GM23338 (cell line): ENCODE measurements at regions not wholly inside any gene's neighbourhood (a gene's known extent, or its start where the extent isn't known, plus 50 kb on each side); places are given as distances from the start of the nearest gene placed in this dataset.

ENCODE experiments used
- ATAC-seq: fragments of 200-7000 bp; cut with Tn5 transposase; 3 replicates; pipeline ENCODE4 v1.9.1; 2020
- DNase-seq: peaks from one replicate; pipeline ENCODE4 v3.0.0-alpha.2; 2015; ENCODE audit warnings: low spot score
- H2AFZ ChIP-seq: fragments of 200-600 bp; sonication (generic); 2 replicates; pipeline ENCODE4 v1.8.0; 2016; ENCODE audit warnings: antibody characterized with exemption, mild to moderate bottlenecking, moderate library complexity
- H3F3A ChIP-seq: fragments of 200-600 bp; sonication (generic); replicated peaks from 2 replicates; pipeline ENCODE4 v1.8.0; 2017; ENCODE audit warnings: antibody characterized with exemption, mixed run types, low read depth
- H3K27ac ChIP-seq: fragments of 200-600 bp; sonication (generic); 2 replicates; pipeline ENCODE4 v1.6.1; 2016; ENCODE audit warnings: low read depth
- H3K27me3 ChIP-seq: fragments of 200-600 bp; sonication (generic); 2 replicates; pipeline ENCODE4 v1.8.0; 2016; ENCODE audit warnings: mild to moderate bottlenecking, mixed run types, moderate library complexity; ENCODE audit not compliant: insufficient read depth
- H3K36me3 ChIP-seq: fragments of 200-600 bp; sonication (generic); 2 replicates; pipeline ENCODE4 v1.8.0; 2016; ENCODE audit warnings: mild to moderate bottlenecking; ENCODE audit not compliant: insufficient read depth
- H3K4me1 ChIP-seq: fragments of 200-600 bp; sonication (generic); 2 replicates; pipeline ENCODE4 v1.8.0; 2016; ENCODE audit warnings: mild to moderate bottlenecking, moderate library complexity; ENCODE audit not compliant: insufficient read depth
- H3K4me2 ChIP-seq: fragments of 200-600 bp; sonication (generic); 2 replicates; pipeline ENCODE4 v1.7.1; 2017; ENCODE audit warnings: mixed run types
- H3K4me3 ChIP-seq: fragments of 200-600 bp; sonication (generic); 2 replicates; pipeline ENCODE4 v1.6.1; 2016; ENCODE audit warnings: mixed run types
- H3K79me2 ChIP-seq: fragments of 200-600 bp; sonication (generic); replicated peaks from 2 replicates; pipeline ENCODE4 v1.8.0; 2017; ENCODE audit warnings: mild to moderate bottlenecking; ENCODE audit not compliant: insufficient read depth
- H3K9me2 ChIP-seq: fragments of 200-600 bp; sonication (generic); 2 replicates; pipeline ENCODE4 v1.8.0; 2017; ENCODE audit not compliant: insufficient read depth
- H4K20me1 ChIP-seq: fragments of 200-600 bp; sonication (generic); replicated peaks from 2 replicates; pipeline ENCODE4 v1.8.0; 2017; ENCODE audit warnings: mild to moderate bottlenecking; ENCODE audit not compliant: insufficient read depth
- H3K27ac Mint-ChIP-seq: 2 replicates; pipeline ENCODE4 v1.8.0; 2020; ENCODE audit warnings: inconsistent platforms, mild to moderate bottlenecking, moderate library complexity, mixed read lengths
- H3K27me3 Mint-ChIP-seq: 3 replicates; pipeline ENCODE4 v1.8.0; 2022; ENCODE audit warnings: low read depth, mild to moderate bottlenecking, moderate library complexity, mixed read lengths, inconsistent platforms; ENCODE audit not compliant: insufficient read depth, poor library complexity
- H3K36me3 Mint-ChIP-seq: 3 replicates; pipeline ENCODE4 v1.8.0; 2021; ENCODE audit warnings: low read depth, mild to moderate bottlenecking, inconsistent platforms, moderate library complexity, mixed read lengths
- H3K4me1 Mint-ChIP-seq: 3 replicates; pipeline ENCODE4 v1.8.0; 2020; ENCODE audit warnings: mild to moderate bottlenecking, inconsistent platforms, mixed read lengths
- H3K4me3 Mint-ChIP-seq: 3 replicates; pipeline ENCODE4 v1.8.0; 2021; ENCODE audit warnings: moderate library complexity, mild to moderate bottlenecking, inconsistent platforms, mixed read lengths
- H3K9me3 Mint-ChIP-seq: 3 replicates; pipeline ENCODE4 v1.8.0; 2020; ENCODE audit warnings: moderate library complexity, mild to moderate bottlenecking, inconsistent platforms, mixed read lengths
- CREB1 ChIP-seq: fragments of 250-450 bp; sonication (Bioruptor Pico); IDR thresholded peaks from 2 replicates; pipeline ENCODE4 v1.5.0; 2020; ENCODE audit warnings: low read depth, mild to moderate bottlenecking, moderate library complexity
- EZH2phosphoT487 ChIP-seq: fragments of 200-600 bp; sonication (generic); IDR thresholded peaks from one replicate; pipeline ENCODE4 v1.8.1; 2018; ENCODE audit warnings: antibody characterized with exemption; ENCODE audit not compliant: unreplicated experiment
- NANOG ChIP-seq: IDR thresholded peaks from 2 replicates; pipeline ENCODE4 v1.6.1; 2016; ENCODE audit warnings: antibody characterized with exemption, borderline replicate concordance
- POLR2AphosphoS5 ChIP-seq: IDR thresholded peaks from 2 replicates; pipeline ENCODE4 v1.6.1; 2016; ENCODE audit warnings: antibody characterized with exemption, low read depth
- STAT1 ChIP-seq: IDR thresholded peaks from one replicate; pipeline ENCODE4 v1.6.1; 2016; ENCODE audit warnings: antibody characterized with exemption; ENCODE audit not compliant: unreplicated experiment
- ZNF114 ChIP-seq: fragments of 250-450 bp; sonication (Bioruptor Pico); IDR thresholded peaks from 2 replicates; pipeline ENCODE4 v1.5.0; 2020; ENCODE audit warnings: mild to moderate bottlenecking, moderate library complexity
- ZNF331 ChIP-seq: fragments of 250-450 bp; sonication (Bioruptor Pico); IDR thresholded peaks from 2 replicates; pipeline ENCODE4 v1.5.0; 2020; ENCODE audit warnings: low read depth, mild to moderate bottlenecking, moderate library complexity
- TF ChIP-seq, protein P1 (sequence below): fragments of 250-450 bp; sonication (Bioruptor Pico); IDR thresholded peaks from 2 replicates; pipeline ENCODE4 v1.5.0; 2020; ENCODE audit warnings: mild to moderate bottlenecking, moderate library complexity
- TF ChIP-seq, protein P2 (sequence below): IDR thresholded peaks from one replicate; pipeline ENCODE4 v1.6.1; 2018; ENCODE audit warnings: antibody characterized with exemption; ENCODE audit not compliant: unreplicated experiment

DNA sequence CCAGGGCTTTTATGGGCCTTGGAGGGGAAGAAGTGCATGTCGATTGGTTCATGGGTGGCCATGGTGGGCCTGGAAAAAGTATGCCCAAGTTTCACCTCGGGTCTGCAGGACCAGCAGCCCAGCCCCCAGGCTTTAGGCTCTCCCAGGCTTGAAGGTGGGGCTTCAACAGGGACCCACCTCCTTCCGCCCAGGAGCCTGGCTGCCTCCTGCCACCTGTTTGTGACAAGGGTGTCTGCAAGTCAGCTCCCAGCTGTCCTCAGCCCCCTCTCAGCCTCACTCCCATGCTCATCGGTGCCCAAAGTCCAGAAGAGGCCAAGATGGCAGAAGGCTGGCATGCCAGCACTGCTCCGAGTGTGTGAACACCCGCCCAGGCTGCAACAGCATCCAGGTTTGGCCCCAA, 1063.2 kb upstream of the ACO1 start (continued):
- TF ChIP-seq, protein P1, sequence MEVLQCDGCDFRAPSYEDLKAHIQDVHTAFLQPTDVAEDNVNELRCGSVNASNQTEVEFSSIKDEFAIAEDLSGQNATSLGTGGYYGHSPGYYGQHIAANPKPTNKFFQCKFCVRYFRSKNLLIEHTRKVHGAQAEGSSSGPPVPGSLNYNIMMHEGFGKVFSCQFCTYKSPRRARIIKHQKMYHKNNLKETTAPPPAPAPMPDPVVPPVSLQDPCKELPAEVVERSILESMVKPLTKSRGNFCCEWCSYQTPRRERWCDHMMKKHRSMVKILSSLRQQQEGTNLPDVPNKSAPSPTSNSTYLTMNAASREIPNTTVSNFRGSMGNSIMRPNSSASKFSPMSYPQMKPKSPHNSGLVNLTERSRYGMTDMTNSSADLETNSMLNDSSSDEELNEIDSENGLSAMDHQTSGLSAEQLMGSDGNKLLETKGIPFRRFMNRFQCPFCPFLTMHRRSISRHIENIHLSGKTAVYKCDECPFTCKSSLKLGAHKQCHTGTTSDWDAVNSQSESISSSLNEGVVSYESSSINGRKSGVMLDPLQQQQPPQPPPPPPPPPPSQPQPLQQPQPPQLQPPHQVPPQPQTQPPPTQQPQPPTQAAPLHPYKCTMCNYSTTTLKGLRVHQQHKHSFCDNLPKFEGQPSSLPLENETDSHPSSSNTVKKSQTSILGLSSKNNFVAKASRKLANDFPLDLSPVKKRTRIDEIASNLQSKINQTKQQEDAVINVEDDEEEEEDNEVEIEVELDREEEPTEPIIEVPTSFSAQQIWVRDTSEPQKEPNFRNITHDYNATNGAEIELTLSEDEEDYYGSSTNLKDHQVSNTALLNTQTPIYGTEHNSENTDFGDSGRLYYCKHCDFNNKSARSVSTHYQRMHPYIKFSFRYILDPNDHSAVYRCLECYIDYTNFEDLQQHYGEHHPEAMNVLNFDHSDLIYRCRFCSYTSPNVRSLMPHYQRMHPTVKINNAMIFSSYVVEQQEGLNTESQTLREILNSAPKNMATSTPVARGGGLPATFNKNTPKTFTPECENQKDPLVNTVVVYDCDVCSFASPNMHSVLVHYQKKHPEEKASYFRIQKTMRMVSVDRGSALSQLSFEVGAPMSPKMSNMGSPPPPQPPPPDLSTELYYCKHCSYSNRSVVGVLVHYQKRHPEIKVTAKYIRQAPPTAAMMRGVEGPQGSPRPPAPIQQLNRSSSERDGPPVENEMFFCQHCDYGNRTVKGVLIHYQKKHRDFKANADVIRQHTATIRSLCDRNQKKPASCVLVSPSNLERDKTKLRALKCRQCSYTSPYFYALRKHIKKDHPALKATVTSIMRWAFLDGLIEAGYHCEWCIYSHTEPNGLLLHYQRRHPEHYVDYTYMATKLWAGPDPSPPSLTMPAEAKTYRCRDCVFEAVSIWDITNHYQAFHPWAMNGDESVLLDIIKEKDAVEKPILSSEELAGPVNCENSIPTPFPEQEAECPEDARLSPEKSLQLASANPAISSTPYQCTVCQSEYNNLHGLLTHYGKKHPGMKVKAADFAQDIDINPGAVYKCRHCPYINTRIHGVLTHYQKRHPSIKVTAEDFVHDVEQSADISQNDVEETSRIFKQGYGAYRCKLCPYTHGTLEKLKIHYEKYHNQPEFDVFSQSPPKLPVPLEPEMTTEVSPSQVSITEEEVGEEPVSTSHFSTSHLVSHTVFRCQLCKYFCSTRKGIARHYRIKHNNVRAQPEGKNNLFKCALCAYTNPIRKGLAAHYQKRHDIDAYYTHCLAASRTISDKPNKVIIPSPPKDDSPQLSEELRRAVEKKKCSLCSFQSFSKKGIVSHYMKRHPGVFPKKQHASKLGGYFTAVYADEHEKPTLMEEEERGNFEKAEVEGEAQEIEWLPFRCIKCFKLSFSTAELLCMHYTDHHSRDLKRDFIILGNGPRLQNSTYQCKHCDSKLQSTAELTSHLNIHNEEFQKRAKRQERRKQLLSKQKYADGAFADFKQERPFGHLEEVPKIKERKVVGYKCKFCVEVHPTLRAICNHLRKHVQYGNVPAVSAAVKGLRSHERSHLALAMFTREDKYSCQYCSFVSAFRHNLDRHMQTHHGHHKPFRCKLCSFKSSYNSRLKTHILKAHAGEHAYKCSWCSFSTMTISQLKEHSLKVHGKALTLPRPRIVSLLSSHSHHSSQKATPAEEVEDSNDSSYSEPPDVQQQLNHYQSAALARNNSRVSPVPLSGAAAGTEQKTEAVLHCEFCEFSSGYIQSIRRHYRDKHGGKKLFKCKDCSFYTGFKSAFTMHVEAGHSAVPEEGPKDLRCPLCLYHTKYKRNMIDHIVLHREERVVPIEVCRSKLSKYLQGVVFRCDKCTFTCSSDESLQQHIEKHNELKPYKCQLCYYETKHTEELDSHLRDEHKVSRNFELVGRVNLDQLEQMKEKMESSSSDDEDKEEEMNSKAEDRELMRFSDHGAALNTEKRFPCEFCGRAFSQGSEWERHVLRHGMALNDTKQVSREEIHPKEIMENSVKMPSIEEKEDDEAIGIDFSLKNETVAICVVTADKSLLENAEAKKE (CRISPR knock-in tag), result no peak

DNA sequence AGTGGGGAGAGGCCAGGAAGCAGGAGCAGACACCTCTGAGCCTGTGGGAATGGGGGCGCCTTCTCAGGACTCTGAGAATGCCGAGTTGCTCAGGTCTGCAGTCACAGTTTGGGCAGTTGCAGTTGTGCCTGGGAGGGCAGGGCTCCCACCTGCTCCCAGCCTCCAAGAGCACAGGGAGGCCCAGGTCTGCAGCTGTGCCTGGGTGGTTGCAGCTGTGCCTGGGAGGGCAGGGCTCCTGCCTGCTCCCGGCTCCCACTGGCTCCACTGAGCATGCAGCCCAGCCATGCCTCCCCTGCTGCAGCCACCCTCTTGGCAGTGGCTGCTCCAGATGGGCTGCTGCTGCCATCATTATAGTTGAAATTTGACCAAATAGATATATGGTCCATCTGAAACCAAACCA, 1062.8 kb upstream of the ACO1 start:
- Histone ChIP-seq H3K27ac (no peak overlapping the region), H3K4me3 (no peak overlapping the region), H2AFZ (no peak overlapping the region), H3K79me2 (no peaks in the 10 kb centered on the region), H3K9me2 (no peaks in the 10 kb centered on the region), H3K27me3 (no peaks in the 10 kb centered on the region), H3F3A (no peaks in the 10 kb centered on the region), H3K4me1 (no peaks in the 10 kb centered on the region), H3K4me2 (no peak overlapping the region), H3K36me3 (no peaks in the 10 kb centered on the region), H4K20me1 (no peaks in the 10 kb centered on the region)
- H3K4me1 Mint-ChIP-seq, result peaks cover 2% of the 10 kb centered on the region; the same call in 1 of the 3 replicates
- ATAC-seq, result no peak
- H3K36me3 Mint-ChIP-seq, result no peaks in the 10 kb centered on the region
- peaks cover 4% of the 10 kb centered on the region for H3K27me3 Mint-ChIP-seq
- H3K9me3 Mint-ChIP-seq, result no peaks in the 10 kb centered on the region; the same call in 2 of the 3 replicates
- H3K27ac Mint-ChIP-seq, result no peak overlapping the region
- DNase-seq, result no peak
- H3K4me3 Mint-ChIP-seq, result no peak overlapping the region
- TF ChIP-seq STAT1 (no peak), POLR2AphosphoS5 (no peak), ZNF114 (CRISPR knock-in tag) (no peak), NANOG (no peak), EZH2phosphoT487 (no peak), ZNF331 (CRISPR knock-in tag) (no peak), CREB1 (CRISPR knock-in tag) (no peak)
- TF ChIP-seq, protein P2, sequence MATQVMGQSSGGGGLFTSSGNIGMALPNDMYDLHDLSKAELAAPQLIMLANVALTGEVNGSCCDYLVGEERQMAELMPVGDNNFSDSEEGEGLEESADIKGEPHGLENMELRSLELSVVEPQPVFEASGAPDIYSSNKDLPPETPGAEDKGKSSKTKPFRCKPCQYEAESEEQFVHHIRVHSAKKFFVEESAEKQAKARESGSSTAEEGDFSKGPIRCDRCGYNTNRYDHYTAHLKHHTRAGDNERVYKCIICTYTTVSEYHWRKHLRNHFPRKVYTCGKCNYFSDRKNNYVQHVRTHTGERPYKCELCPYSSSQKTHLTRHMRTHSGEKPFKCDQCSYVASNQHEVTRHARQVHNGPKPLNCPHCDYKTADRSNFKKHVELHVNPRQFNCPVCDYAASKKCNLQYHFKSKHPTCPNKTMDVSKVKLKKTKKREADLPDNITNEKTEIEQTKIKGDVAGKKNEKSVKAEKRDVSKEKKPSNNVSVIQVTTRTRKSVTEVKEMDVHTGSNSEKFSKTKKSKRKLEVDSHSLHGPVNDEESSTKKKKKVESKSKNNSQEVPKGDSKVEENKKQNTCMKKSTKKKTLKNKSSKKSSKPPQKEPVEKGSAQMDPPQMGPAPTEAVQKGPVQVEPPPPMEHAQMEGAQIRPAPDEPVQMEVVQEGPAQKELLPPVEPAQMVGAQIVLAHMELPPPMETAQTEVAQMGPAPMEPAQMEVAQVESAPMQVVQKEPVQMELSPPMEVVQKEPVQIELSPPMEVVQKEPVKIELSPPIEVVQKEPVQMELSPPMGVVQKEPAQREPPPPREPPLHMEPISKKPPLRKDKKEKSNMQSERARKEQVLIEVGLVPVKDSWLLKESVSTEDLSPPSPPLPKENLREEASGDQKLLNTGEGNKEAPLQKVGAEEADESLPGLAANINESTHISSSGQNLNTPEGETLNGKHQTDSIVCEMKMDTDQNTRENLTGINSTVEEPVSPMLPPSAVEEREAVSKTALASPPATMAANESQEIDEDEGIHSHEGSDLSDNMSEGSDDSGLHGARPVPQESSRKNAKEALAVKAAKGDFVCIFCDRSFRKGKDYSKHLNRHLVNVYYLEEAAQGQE, result no peak
